ENCODE measurements at regions not wholly inside any gene's neighbourhood (a gene's known extent, or its start where the extent isn't known, plus 50 kb on each side); places are given as distances from the start of the nearest gene placed in this dataset.

DNA sequence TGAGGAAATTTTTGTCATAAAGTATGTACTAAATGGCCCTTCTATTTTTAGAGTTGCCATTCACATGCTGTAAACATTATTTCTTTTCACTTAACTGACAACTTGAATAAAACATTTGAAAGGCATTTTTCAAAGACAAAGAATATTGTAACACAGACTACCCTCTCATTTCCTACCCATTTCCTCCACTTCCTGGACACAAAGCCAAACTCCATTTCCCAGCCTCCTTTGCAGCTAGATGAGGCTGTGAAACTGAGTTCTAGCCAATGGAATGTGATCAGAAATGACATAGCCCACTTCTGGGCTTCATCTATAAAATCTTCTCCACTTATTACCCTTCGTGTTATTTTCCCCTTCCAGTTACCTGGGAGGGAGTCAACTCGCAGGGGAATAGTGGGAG, 288.9 kb upstream of the DPH6 start:
- in situ Hi-C loops (cut with MboI) (no loop called here), intact Hi-C loops (cut with micrococcal nuclease; ENCODE audit: unreplicated experiment) (no loop called here)
- Histone ChIP-seq H3K4me2 (ENCODE audit: control insufficient read depth, insufficient read depth) (no peak overlapping the region), H2AFZ (ENCODE audit: control insufficient read depth, low read depth, low read length) (no peak overlapping the region), H3K79me2 (ENCODE audit: control insufficient read depth, insufficient read depth, low read length) (no peaks in the 10 kb centered on the region), H3K27ac (ENCODE audit: control insufficient read depth, insufficient read depth) (no peak overlapping the region), H3K4me3 (no peak overlapping the region), H3K9me3 (replicated peaks; ENCODE audit: control insufficient read depth, insufficient read depth, low read length) (no peaks in the 10 kb centered on the region), H3K27me3 (replicated peaks in 1 of 2; ENCODE audit: control insufficient read depth in 2 of 2, insufficient read depth in 2 of 2, low read length in 1 of 2) (peaks cover 0 to 1% of the 10 kb centered on the region in 2 experiments; a peak in 1 of 4 replicates), H4K20me1 (ENCODE audit: control insufficient read depth, insufficient read depth) (no peaks in the 10 kb centered on the region), H3K4me1 (ENCODE audit: control insufficient read depth, insufficient read depth, low read length) (no peaks in the 10 kb centered on the region), H3K36me3 (ENCODE audit: control insufficient read depth in 2 of 2, insufficient read depth in 2 of 2, low read length in 1 of 2) (no peaks in the 10 kb centered on the region), H3K9ac (ENCODE audit: control insufficient read depth, insufficient read depth, low read length) (no peak overlapping the region)
- ChIA-PET RAD21 (ENCODE audit: unreplicated experiment) (no interaction called here), POLR2A (no interaction called here), CTCF (no interaction called here), SMC1A (ENCODE audit: uncharacterized antibody, unreplicated experiment) (no interaction called here)
- DNase-seq (ENCODE audit: low read depth, low spot score) = no peak
- FAIRE-seq = no peak
- 0% methylated on average over 2 of the region's 2 CpGs for WGBS (ENCODE audit: insufficient coverage, insufficient replicate concordance, low lambda C conversion rate, missing lambda C conversion rate)
- TF ChIP-seq WRNIP1 (IDR thresholded peaks at IDR 0.05; ENCODE audit: borderline replicate concordance, low read depth, low read length) (no peak), POU2F2 (IDR thresholded peaks at IDR 0.05; ENCODE audit: borderline replicate concordance, low read depth, low read length) (no peak), NFYB (IDR thresholded peaks at IDR 0.05; ENCODE audit: insufficient read depth, low read depth, low read length) (no peak)
- no TSS peak for BruUV-seq (replicated peaks)
- no peak for ATAC-seq

DNA sequence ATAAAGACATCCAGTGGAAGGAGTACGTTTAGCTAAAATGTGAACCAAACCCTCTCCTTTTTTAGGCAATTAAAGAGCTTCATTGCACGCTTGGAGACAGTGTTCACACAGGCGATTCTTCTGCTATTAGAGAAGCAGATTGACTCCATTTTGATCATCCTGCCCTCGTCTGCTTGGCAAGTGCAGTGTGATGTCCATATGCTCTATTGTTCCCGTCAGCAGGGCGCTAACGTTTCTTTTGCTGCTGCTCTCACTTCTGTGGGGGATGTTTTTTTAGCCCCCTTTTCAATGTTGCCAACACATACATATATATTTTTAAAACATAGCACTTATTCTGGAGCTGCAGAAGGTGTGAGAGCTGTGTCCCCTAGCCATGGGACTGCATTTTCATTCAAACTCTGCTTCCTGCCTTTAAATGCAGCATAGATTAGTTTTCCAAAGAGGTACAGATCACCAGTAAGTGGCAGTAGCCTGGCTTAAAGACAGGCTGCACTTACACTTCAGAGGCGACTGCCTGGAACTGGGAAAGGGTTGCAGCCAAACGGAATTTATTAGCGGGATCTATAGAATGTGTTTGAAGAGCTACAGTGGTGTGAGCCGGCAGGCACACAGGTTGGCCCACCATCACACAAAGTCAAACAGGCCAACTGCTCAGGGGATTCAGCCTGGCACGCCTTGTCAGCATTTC, 292.6 kb upstream of the DPH6 start:
- SMC1A ChIA-PET (ENCODE audit: uncharacterized antibody, unreplicated experiment) = no interaction called here
- no peak for DNase-seq (ENCODE audit: low read depth, low spot score)
- Histone ChIP-seq H3K27me3 (replicated peaks in 1 of 2; ENCODE audit: control insufficient read depth in 2 of 2, insufficient read depth in 2 of 2, low read length in 1 of 2) (peaks cover 0 to 1% of the 10 kb centered on the region in 2 experiments; a peak in 1 of 4 replicates), H3K4me3 (no peak overlapping the region), H3K27ac (ENCODE audit: control insufficient read depth, insufficient read depth) (no peak overlapping the region), H3K36me3 (ENCODE audit: control insufficient read depth in 2 of 2, insufficient read depth in 2 of 2, low read length in 1 of 2) (no peaks in the 10 kb centered on the region), H3K9ac (ENCODE audit: control insufficient read depth, insufficient read depth, low read length) (no peak overlapping the region), H3K9me3 (replicated peaks; ENCODE audit: control insufficient read depth, insufficient read depth, low read length) (no peaks in the 10 kb centered on the region), H3K4me1 (ENCODE audit: control insufficient read depth, insufficient read depth, low read length) (no peaks in the 10 kb centered on the region; the same call in 1 of the 2 replicates), H4K20me1 (ENCODE audit: control insufficient read depth, insufficient read depth) (no peaks in the 10 kb centered on the region), H2AFZ (ENCODE audit: control insufficient read depth, low read depth, low read length) (no peak overlapping the region), H3K79me2 (ENCODE audit: control insufficient read depth, insufficient read depth, low read length) (no peaks in the 10 kb centered on the region), H3K4me2 (ENCODE audit: control insufficient read depth, insufficient read depth) (no peak overlapping the region)
- intact Hi-C loops (cut with micrococcal nuclease; ENCODE audit: unreplicated experiment) = no loop called here
- FAIRE-seq = no peak
- ATAC-seq = no peak
- in situ Hi-C loops (cut with MboI) = no loop called here
- 35% methylated on average over 12 of the region's 12 CpGs for WGBS (ENCODE audit: insufficient coverage, insufficient replicate concordance, low lambda C conversion rate, missing lambda C conversion rate)
- RAD21 ChIA-PET (ENCODE audit: unreplicated experiment) = no interaction called here
- TF ChIP-seq RB1 (IDR thresholded peaks at IDR 0.05; ENCODE audit: borderline replicate concordance) = no peak
- no peak for TF ChIP-seq SIX5 (IDR thresholded peaks at IDR 0.05; ENCODE audit: low read depth, low read length, severe bottlenecking)
- TF ChIP-seq, protein P1, sequence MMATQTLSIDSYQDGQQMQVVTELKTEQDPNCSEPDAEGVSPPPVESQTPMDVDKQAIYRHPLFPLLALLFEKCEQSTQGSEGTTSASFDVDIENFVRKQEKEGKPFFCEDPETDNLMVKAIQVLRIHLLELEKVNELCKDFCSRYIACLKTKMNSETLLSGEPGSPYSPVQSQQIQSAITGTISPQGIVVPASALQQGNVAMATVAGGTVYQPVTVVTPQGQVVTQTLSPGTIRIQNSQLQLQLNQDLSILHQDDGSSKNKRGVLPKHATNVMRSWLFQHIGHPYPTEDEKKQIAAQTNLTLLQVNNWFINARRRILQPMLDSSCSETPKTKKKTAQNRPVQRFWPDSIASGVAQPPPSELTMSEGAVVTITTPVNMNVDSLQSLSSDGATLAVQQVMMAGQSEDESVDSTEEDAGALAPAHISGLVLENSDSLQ (IDR thresholded peaks at IDR 0.05) = no peak
- no peak for TF ChIP-seq RUNX3 (IDR thresholded peaks at IDR 0.05; ENCODE audit: low read length)
- no peak for TF ChIP-seq FOS (IDR thresholded peaks at IDR 0.05; ENCODE audit: borderline replicate concordance, extremely low read depth, insufficient read length)
- no peak for TF ChIP-seq SMC3 (IDR thresholded peaks at IDR 0.05; ENCODE audit: borderline replicate concordance, low read length)
- TF ChIP-seq, protein P2, sequence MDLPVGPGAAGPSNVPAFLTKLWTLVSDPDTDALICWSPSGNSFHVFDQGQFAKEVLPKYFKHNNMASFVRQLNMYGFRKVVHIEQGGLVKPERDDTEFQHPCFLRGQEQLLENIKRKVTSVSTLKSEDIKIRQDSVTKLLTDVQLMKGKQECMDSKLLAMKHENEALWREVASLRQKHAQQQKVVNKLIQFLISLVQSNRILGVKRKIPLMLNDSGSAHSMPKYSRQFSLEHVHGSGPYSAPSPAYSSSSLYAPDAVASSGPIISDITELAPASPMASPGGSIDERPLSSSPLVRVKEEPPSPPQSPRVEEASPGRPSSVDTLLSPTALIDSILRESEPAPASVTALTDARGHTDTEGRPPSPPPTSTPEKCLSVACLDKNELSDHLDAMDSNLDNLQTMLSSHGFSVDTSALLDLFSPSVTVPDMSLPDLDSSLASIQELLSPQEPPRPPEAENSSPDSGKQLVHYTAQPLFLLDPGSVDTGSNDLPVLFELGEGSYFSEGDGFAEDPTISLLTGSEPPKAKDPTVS (IDR thresholded peaks at IDR 0.05; ENCODE audit: low read depth, low read length) = no peak
- CTCF ChIA-PET = interaction anchor here (1.1 kb wide), 1 partner anchor 87 kb away, joined by 3 read pairs; no protein-coding TSS in a partner anchor
- BruUV-seq (replicated peaks) = no TSS peak
- POLR2A ChIA-PET = no interaction called here

Data from GM12878 (cell line).